HG03575 (cell line): ENCODE measurements at regions not wholly inside any gene's neighbourhood (a gene's known extent, or its start where the extent isn't known, plus 50 kb on each side); places are given as distances from the start of the nearest gene placed in this dataset.
"Not testable (repeated sequence)": the region's sequence is repeated elsewhere in the genome, so short reads cannot be mapped to it uniquely, and the experiment has no call there.

Experiments used
- ATAC-seq: cut with Tn5 transposase; IDR thresholded peaks from one replicate; pipeline ENCODE4 v1.9.1; 2021; ENCODE audit not compliant: unreplicated experiment, insufficient number of reproducible peaks, low FRiP score; ENCODE audit errors: extremely low read depth

DNA sequence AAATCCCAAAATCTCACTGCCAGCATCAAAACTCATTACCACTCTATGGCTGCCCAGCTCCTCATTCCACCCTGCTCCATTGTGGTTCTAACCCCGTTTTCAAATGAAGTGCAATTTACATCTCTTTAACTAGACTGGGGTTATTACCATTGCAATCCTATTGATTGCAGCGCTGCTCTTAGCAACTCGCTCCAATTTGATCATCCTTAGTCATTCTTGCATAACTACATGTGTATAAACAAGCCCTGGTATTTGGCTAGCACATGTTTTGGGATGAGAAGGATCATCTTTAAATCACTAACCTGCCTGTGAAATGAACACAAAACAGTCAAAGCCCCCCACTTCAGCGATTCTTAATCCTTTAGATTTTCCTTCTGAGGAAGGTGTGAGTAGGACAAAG lies 340.1 kb upstream of the PPARGC1A start:
- ATAC-seq, result no peak

DNA sequence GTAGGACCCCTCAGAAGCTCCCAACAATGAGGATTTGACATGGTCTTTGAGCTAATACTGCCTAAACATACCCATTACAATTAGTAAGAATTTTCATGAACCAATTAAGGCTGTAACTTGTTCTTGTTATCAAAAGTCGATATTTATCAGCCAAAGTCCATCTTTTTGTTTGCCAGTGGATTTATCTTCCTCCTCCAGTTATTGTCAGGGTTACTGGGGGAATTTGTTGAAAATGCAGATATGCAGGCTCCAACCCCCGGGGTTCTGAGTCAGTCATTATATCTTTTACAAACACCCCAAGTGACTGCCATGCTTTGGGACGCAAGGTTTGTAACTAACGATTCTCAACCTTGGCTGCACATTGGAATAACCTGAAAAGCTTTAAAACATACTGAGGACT lies 338.8 kb upstream of the PPARGC1A start:
- no peak for ATAC-seq

DNA sequence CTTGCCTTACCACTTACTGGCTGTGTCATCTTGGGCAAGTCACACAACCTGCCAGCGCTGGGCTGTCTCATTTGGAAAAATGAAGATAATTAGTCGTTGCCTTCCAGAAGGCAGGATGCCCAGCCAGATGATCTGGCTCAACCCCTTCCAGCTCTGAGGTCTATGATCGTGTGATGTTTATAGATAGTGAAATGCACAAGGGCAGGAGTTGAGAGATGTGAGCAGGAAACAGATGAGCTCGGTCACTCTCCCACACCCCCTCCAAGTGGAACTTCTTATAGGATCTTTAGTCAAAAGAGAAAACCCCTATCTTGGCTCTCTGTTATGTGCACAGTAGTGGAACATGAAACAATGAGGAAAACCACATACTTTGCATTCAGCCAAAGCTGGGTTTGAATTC lies 336.8 kb upstream of the PPARGC1A start:
- ATAC-seq, result no peak

DNA sequence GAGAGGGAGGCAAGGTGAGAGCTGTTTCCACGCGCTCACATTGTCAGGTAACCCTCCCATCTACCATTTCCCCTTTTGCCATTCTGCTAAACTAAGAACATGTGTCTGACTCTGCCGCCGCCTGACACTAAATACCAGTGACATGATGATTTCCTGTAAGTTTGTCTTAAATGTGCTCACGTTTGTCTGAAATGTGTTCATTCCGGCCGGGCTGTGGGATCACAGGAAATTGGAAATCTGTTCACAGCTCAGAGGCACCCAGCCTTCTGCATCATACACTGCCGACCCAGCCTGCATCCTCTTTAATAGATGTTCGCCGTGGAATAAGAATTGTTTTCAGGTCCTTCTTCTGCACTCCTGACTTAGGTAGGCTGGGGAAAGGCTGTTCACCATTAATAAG lies 336.2 kb upstream of the PPARGC1A start:
- ATAC-seq, result no peak

DNA sequence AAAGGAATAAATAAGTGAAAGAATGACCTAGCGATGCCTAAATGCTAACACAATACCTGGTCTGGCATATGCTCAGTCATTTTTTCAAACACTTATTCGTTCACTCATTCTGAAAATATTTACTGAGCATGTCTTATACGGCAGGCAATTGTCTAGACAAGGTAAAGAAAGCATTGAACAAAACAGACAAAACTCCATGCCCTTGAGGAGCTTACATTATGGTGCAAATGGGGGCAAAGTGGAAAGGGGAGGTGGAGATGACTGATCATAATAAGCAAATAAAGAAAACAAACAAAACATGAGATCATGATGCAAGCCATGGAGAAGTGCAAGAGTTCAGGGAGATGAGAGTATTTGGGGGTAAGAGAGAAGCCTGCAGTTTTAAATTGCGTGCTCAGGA lies 334.6 kb upstream of the PPARGC1A start:
- no peak for ATAC-seq

- no peak for ATAC-seq
Observed at GRCh38 chr4:24219209-24219608, 329.4 kb upstream of the PPARGC1A start.

DNA sequence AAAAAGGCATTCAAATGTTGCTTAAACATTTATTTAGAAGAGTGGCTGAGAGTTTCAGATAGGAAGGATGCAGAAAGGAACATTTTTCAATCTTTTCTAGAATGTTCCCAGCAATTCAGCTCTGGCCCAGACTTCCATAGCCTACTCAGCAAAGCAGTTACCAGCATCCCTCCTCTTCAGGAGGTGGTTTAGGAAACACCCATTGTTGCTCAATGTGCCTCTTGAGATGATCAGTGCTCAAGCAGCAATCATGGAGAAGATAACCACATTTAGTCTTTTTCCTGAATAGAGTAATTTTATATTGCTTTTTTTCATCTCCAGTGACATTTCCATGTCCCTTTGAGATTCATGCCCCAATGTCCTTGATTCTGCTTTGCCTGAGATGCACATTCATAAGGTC lies 328.7 kb upstream of the PPARGC1A start:
- no peak for ATAC-seq

DNA sequence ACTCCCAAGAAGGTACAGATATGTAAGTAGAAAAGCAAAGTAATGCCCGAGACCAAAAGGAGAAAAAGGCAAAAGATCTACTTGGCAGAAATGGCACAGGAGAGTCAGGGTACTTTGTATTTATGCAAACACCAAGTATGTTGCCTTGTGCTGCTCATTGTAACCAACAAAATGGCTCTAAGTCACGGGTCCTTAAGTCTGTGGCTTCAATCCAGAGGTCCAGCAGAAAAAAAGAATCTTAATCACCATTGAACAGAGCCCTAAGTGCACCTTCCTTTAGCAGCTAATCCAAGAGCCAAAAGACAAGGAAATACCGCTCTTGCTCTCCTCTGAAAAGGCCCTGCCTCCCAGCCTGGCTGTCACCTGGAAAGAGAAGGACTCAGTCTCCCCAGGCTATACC lies 324.9 kb upstream of the PPARGC1A start:
- ATAC-seq, result no peak

DNA sequence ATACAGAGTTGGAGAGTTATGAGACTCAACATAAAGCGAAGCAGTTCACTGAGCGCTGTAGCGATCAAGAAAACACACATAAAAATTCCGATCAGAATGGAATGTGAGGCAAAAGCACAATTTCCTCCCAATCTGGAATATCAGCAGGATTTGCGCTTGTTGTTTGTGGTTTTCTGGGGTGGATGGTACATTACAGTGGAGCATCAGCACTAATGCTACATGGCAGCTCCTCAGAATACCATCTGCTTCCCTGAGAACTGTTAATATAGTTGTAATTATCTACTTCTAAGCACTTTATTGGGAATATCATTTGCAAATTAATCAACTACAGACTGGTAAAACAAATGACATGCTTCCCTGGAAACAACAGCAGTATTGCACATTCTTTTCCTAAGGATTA lies 324.1 kb upstream of the PPARGC1A start:
- ATAC-seq, result no peak

GRCh38 chr4:24212642-24213041 lies 322.8 kb upstream of the PPARGC1A start:
- ATAC-seq, result no peak

GRCh38 chr4:24211856-24212255 lies 322.0 kb upstream of the PPARGC1A start:
- no peak for ATAC-seq

- ATAC-seq, result no peak
Observed at GRCh38 chr4:24210332-24210902, 320.6 kb upstream of the PPARGC1A start.

- no peak for ATAC-seq
Observed at GRCh38 chr4:24209906-24210305, 320.1 kb upstream of the PPARGC1A start.

GRCh38 chr4:24209131-24209530 lies 319.3 kb upstream of the PPARGC1A start:
- ATAC-seq, result no peak

GRCh38 chr4:24208691-24209090 lies 318.8 kb upstream of the PPARGC1A start:
- no peak for ATAC-seq

DNA sequence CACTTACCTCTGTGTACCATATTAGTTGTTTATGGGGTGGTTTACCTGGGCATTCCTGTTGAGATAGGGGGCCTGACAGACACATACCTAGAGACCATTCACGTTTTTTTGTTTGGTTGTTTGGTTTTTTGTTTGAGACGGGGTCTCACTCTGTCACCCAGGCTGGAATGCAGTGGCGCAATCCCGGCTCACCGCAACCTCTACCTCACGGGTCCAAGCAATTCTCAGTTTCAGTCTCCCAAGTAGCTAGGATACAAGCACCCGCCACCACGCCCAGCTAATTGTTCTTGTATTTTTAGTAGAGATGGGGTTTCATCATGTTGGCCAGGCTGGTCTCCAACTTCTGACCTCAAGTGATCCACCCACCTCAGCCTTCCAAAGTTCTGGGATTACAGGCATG lies 314.9 kb upstream of the PPARGC1A start:
- not testable (repeated sequence) for ATAC-seq

DNA sequence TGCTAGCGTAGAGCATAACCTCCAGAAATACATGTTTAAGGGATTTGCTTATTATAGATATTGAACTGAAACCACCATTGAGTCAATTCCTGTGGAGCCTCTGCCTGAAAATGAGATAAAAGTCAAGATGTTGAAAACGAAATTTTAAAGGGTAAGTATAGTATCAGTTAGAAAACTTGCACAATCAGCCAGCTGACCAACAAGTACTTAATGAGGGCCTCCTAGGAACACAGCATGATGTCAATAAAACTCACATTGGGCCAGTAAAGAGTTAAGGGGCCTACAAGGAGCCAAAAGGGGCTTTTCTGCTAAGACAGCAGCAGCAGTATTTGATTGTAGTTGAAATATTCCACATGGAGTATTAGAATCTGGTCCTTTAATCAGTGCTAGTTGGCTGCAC lies 314.1 kb upstream of the PPARGC1A start:
- no peak for ATAC-seq

- ATAC-seq, result no peak
Observed at GRCh38 chr4:24202579-24202978, 312.7 kb upstream of the PPARGC1A start.

- no peak for ATAC-seq
Observed at GRCh38 chr4:24197955-24198354, 308.1 kb upstream of the PPARGC1A start.

- no peak for ATAC-seq
Observed at GRCh38 chr4:24196785-24197184, 306.9 kb upstream of the PPARGC1A start.

DNA sequence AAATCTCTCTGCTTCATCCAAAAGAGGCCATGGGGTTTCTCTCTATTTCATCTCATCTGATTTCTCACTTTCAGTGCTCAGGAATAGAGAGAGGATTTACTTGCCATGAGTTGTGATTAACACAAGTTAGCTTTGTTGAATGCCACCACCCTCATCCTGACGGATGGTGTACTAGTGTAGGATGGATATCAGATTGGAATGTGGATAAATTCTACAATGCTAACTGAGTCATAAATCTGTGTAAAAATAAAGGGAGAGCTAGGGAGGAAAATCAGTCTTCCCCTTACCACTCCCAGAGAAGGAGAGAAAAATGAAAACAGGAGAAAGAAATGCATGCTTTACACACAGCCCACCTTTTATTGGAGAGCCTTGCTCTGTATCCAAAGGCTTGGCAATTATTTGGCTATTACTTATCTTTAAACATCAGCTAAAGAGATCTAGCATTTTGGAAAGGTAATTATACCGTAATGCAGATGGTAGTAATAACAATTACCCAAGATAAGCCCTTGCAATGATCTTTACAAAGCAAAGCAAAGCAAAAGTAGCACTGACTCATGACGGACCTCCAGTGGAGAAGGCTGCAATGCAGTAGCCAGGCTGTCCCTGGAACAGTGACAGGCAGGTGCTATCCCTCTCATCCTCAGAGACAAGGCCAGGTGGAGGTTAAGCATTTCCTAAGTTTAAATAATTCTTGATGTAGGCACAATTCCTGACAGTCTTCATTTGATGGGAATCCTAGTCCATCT lies 306.3 kb upstream of the PPARGC1A start:
- no peak for ATAC-seq
